Thyroid gland (tissue), 4 donors: ENCODE measurements at regions not wholly inside any gene's neighbourhood (a gene's known extent, or its start where the extent isn't known, plus 50 kb on each side); places are given as distances from the start of the nearest gene placed in this dataset.

Experiments
- DNase-seq, 2 donors: peaks; one replicate each; pipeline ENCODE4 v3.0.0-alpha.2; 2019
- H3K27ac ChIP-seq, 3 donors: fragments of 200-600 bp; sonication (generic); 1 replicate in 2 of 3; 2 replicates in 1 of 3; pipeline ENCODE4 v1.5.1; 2016 to 2019; ENCODE audit warnings: mild to moderate bottlenecking in 1 of 3, moderate library complexity in 1 of 3
- H3K27me3 ChIP-seq: fragments of 200-600 bp; sonication (generic); one replicate; pipeline ENCODE4 v1.5.1; 2019
- H3K36me3 ChIP-seq, 2 donors: fragments of 200-600 bp; sonication (generic); one replicate each; pipeline ENCODE4 v1.5.1; 2016 to 2019
- H3K4me1 ChIP-seq, 2 donors: fragments of 200-600 bp; sonication (generic); one replicate each; pipeline ENCODE4 v1.5.1; 2017 to 2019
- H3K4me3 ChIP-seq, 3 donors: fragments of 200-600 bp; sonication (generic); replicated peaks in 1 of 3; 1 replicate in 2 of 3; 2 replicates in 1 of 3; pipeline ENCODE4 v1.5.1; 2016; ENCODE audit warnings: mild to moderate bottlenecking in 1 of 3
- H3K9me3 ChIP-seq: fragments of 200-600 bp; sonication (generic); one replicate; pipeline ENCODE4 v1.5.1; 2017
- POLR2A ChIP-seq, 2 donors: fragments of 450-650 bp; IDR thresholded peaks; one replicate each; pipeline ENCODE4 v1.6.1; 2017; ENCODE audit warnings: antibody characterized with exemption in 2 of 2, mild to moderate bottlenecking in 2 of 2, moderate library complexity in 1 of 2
- WGBS, 2 donors: methylation state at CpG; one replicate each; pipeline ENCODE4 v1.1.5; 2017; 5-methylcytosine and 5-hydroxymethylcytosine counted together
- intact Hi-C: fragments of 100-400 bp; cut with DNase I; formaldehyde crosslinking; loops from one replicate; pipeline ENCODE4 v1.15.1; 2023
- TF ChIP-seq, protein P1 (sequence below), 6 experiments: fragments of 200-600 bp in 3 of 6; fragments of 450-650 bp in 3 of 6; sonication (generic) in 3 of 6; IDR thresholded peaks; one replicate each; pipeline ENCODE4 v1.5.1; 2016 to 2019; ENCODE audit warnings: antibody characterized with exemption in 6 of 6, mild to moderate bottlenecking in 2 of 6, inconsistent platforms in 1 of 6, moderate library complexity in 1 of 6

DNA sequence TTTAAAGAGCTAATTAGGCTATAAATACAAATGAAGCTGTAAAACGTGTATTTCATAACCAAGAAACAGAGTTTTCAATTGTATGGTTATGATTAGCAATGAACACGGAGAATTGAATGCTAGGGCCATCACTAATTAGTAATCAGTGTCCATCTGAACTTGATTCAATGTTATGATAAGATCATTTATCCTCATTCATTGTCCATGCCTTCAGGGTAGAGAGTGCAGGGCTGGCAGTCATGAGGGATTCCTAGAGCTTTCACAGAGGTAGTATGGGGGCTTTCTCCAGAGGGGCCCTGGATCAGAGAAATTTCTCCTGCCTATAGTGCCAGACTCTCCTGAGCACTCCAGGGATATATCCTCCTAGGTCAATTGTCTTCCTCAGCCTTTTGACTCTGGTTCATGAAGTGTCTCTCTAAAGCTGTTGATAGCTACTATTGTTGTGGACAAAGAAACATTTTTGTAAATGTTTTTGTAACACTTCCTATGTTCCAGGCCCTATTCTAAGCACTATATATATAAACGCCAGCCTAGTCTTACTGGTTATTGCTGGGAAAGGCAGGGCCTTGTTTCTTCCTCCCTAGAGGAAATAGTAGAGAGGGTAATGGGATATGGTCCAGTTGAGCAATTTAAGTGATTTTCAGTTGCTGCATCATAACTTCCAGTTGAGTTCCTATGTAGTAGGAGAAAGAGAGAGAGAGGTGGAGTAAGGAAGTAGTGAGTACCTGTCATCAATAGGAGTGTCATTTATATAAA, 249.0 kb downstream of the NFKBIZ start:
- Histone ChIP-seq H3K4me1 (no peaks in the 10 kb centered on the region), H3K4me3 (no peak overlapping the region), H3K27ac (no peak overlapping the region), H3K9me3 (no peaks in the 10 kb centered on the region), H3K27me3 (no peaks in the 10 kb centered on the region), H3K36me3 (no peaks in the 10 kb centered on the region)
- TF ChIP-seq, protein P1, sequence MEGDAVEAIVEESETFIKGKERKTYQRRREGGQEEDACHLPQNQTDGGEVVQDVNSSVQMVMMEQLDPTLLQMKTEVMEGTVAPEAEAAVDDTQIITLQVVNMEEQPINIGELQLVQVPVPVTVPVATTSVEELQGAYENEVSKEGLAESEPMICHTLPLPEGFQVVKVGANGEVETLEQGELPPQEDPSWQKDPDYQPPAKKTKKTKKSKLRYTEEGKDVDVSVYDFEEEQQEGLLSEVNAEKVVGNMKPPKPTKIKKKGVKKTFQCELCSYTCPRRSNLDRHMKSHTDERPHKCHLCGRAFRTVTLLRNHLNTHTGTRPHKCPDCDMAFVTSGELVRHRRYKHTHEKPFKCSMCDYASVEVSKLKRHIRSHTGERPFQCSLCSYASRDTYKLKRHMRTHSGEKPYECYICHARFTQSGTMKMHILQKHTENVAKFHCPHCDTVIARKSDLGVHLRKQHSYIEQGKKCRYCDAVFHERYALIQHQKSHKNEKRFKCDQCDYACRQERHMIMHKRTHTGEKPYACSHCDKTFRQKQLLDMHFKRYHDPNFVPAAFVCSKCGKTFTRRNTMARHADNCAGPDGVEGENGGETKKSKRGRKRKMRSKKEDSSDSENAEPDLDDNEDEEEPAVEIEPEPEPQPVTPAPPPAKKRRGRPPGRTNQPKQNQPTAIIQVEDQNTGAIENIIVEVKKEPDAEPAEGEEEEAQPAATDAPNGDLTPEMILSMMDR (IDR thresholded peaks at IDR 0.05): no peak
- TF ChIP-seq POLR2A (IDR thresholded peaks at IDR 0.05): no peak
- no peak for DNase-seq
- 88 to 89% methylated on average over 3 of the region's 3 CpGs for WGBS, 2 donors
- intact Hi-C loops: no loop called here

- Histone ChIP-seq H3K9me3 (no peaks in the 10 kb centered on the region), H3K27ac (no peak overlapping the region), H3K27me3 (no peaks in the 10 kb centered on the region), H3K4me1 (no peaks in the 10 kb centered on the region), H3K36me3 (no peaks in the 10 kb centered on the region), H3K4me3 (no peak overlapping the region)
- WGBS, 2 donors: 83 to 90% methylated on average over 1 of the region's 1 CpG
- TF ChIP-seq, protein P1 (IDR thresholded peaks at IDR 0.05): no peak
- TF ChIP-seq POLR2A (IDR thresholded peaks at IDR 0.05): no peak
- intact Hi-C loops: no loop called here
- DNase-seq: no peak
These were observed 250.6 kb downstream of the NFKBIZ start for GRCh38 chr3:102099913-102100312.

GRCh38 chr3:102102394-102102793, 253.1 kb downstream of the NFKBIZ start:
- H3K27ac ChIP-seq: no peak overlapping the region
- no peak for DNase-seq
- H3K36me3 ChIP-seq: no peaks in the 10 kb centered on the region
- no peaks in the 10 kb centered on the region for H3K27me3 ChIP-seq
- TF ChIP-seq, protein P1 (IDR thresholded peaks at IDR 0.05): no peak
- TF ChIP-seq POLR2A (IDR thresholded peaks at IDR 0.05): no peak
- no peaks in the 10 kb centered on the region for H3K4me1 ChIP-seq
- no peak overlapping the region for H3K4me3 ChIP-seq
- 77 to 78% methylated on average over 3 of the region's 3 CpGs for WGBS, 2 donors
- H3K9me3 ChIP-seq: no peaks in the 10 kb centered on the region
- intact Hi-C loops: no loop called here

DNA sequence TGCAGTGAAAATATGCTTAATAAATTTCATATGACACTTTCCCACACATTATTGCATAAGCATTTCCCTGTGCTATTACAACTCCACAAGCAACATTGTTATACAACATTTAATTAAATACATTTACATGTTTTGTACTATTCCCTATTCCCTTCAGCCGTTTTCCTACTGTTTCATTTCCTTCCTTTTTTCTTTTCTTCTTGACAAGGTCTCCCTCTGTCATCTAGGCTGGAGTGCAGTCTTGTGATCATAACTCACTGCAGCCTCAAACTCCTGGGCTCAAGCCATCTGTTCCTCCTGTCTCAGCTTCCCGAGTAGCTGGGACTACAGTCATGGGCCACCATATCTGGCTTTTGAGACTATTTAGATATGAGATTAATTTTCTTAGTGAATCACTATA, 254.7 kb downstream of the NFKBIZ start:
- intact Hi-C loops: no loop called here
- 56 to 58% methylated on average over 2 of the region's 2 CpGs for WGBS, 2 donors
- no peak overlapping the region for H3K4me3 ChIP-seq
- no peak for TF ChIP-seq POLR2A (IDR thresholded peaks at IDR 0.05)
- TF ChIP-seq, protein P1 (IDR thresholded peaks at IDR 0.05): no peak
- no peak overlapping the region for H3K27ac ChIP-seq
- no peaks in the 10 kb centered on the region for H3K4me1 ChIP-seq
- no peak for DNase-seq
- H3K9me3 ChIP-seq: no peaks in the 10 kb centered on the region
- H3K36me3 ChIP-seq: no peaks in the 10 kb centered on the region
- H3K27me3 ChIP-seq: no peaks in the 10 kb centered on the region

DNA sequence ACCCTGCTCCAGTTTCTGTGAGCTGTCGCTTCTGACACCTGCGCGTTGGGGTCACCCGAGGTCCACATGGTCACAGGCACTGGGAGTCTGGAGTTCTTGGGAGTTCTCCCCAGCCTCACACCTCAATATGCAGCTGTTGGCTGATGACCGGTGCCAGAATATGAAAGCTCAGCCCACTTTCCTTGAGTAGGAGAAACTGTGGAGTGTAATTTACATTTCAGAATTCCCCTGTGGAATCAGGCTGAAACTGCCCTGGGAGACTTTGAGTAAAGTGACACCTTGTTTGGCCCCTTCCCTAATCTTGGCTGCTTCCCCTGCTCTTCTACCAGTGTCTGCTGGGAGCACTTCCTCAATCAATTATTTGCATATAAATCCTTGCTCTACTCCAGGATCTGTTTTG, 255.9 kb downstream of the NFKBIZ start:
- H3K4me1 ChIP-seq: no peaks in the 10 kb centered on the region
- H3K4me3 ChIP-seq: no peak overlapping the region
- no peak overlapping the region for H3K27ac ChIP-seq
- intact Hi-C loops: no loop called here
- WGBS, 2 donors: 92 to 93% methylated on average over 5 of the region's 5 CpGs
- no peaks in the 10 kb centered on the region for H3K36me3 ChIP-seq
- no peaks in the 10 kb centered on the region for H3K9me3 ChIP-seq
- no peak for DNase-seq
- H3K27me3 ChIP-seq: no peaks in the 10 kb centered on the region
- TF ChIP-seq, protein P1 (IDR thresholded peaks at IDR 0.05): no peak
- no peak for TF ChIP-seq POLR2A (IDR thresholded peaks at IDR 0.05)
